WTC11 (cell line): ENCODE measurements at regions not wholly inside any gene's neighbourhood (a gene's known extent, or its start where the extent isn't known, plus 50 kb on each side); places are given as distances from the start of the nearest gene placed in this dataset.

Experiments used
- ATAC-seq: fragments of 200-7000 bp; cut with Tn5 transposase; 2 replicates; pipeline ENCODE4 v1.10.0; 2021; ENCODE audit warnings: mild to moderate bottlenecking, moderate library complexity
- CTCF ChIA-PET: fragments of 300-600 bp; sonication (Branson Sonifier 250); formaldehyde crosslinking; loops from one replicate; lab custom pipeline; 2021; ENCODE audit warnings: antibody characterized with exemption; lab: Charles Lee
- POLR2A ChIA-PET: fragments of 350-600 bp; sonication (Branson Sonifier 250); formaldehyde crosslinking; loops from one replicate; lab custom pipeline; 2021; ENCODE audit warnings: antibody characterized with exemption; lab: Charles Lee
- DNase-seq: peaks from one replicate; pipeline ENCODE4 v3.0.0; 2021; ENCODE audit warnings: low spot score
- H3K27ac Mint-ChIP-seq: 2 replicates; pipeline ENCODE4 v1.8.0; 2021; ENCODE audit warnings: mixed read lengths
- H3K27me3 Mint-ChIP-seq: 2 replicates; pipeline ENCODE4 v1.8.0; 2021; ENCODE audit warnings: low read depth, mild to moderate bottlenecking, moderate library complexity, mixed read lengths
- H3K36me3 Mint-ChIP-seq: 2 replicates; pipeline ENCODE4 v1.8.0; 2021; ENCODE audit warnings: mixed read lengths
- H3K4me1 Mint-ChIP-seq: 2 replicates; pipeline ENCODE4 v1.8.0; 2022; ENCODE audit warnings: mixed read lengths
- H3K4me3 Mint-ChIP-seq: 2 replicates; pipeline ENCODE4 v1.8.0; 2021; ENCODE audit warnings: mild to moderate bottlenecking, moderate library complexity, mixed read lengths
- H3K9me3 Mint-ChIP-seq: 2 replicates; pipeline ENCODE4 v1.8.0; 2021; ENCODE audit warnings: mixed read lengths
- AFF4 ChIP-seq: sonication (generic); formaldehyde crosslinking; IDR thresholded peaks from 2 replicates; pipeline ENCODE4 v1.8.1; 2023; ENCODE audit warnings: mild to moderate bottlenecking, missing genetic modification reagents, borderline replicate concordance
- ARID4B ChIP-seq: sonication (generic); formaldehyde crosslinking; IDR thresholded peaks from 2 replicates; pipeline ENCODE4 v1.8.0; 2023; ENCODE audit warnings: missing genetic modification reagents, mild to moderate bottlenecking, borderline replicate concordance
- ELF4 ChIP-seq: sonication (generic); formaldehyde crosslinking; IDR thresholded peaks from 2 replicates; pipeline ENCODE4 v1.8.1; 2022; ENCODE audit warnings: low read depth, mild to moderate bottlenecking, moderate library complexity, missing genetic modification reagents
- ESRRA ChIP-seq: sonication (generic); formaldehyde crosslinking; IDR thresholded peaks from 2 replicates; pipeline ENCODE4 v1.8.1; 2022; ENCODE audit warnings: mild to moderate bottlenecking, missing genetic modification reagents, borderline replicate concordance
- GRHL2 ChIP-seq: fragments of 250-450 bp; sonication (Bioruptor Pico); IDR thresholded peaks from 2 replicates; pipeline ENCODE4 v1.8.0; 2022; ENCODE audit warnings: mild to moderate bottlenecking, moderate library complexity; ENCODE audit not compliant: insufficient replicate concordance, severe bottlenecking
- HMGXB4 ChIP-seq: sonication (generic); formaldehyde crosslinking; IDR thresholded peaks from 2 replicates; pipeline ENCODE4 v1.8.1; 2023; ENCODE audit warnings: mild to moderate bottlenecking, moderate library complexity, missing genetic modification reagents
- NR1H2 ChIP-seq: sonication (generic); formaldehyde crosslinking; IDR thresholded peaks from 2 replicates; pipeline ENCODE4 v1.9.0; 2021; ENCODE audit warnings: mild to moderate bottlenecking, moderate library complexity, missing genetic modification reagents
- RELA ChIP-seq: sonication (generic); formaldehyde crosslinking; IDR thresholded peaks from 2 replicates; pipeline ENCODE4 v1.8.1; 2022; ENCODE audit warnings: missing genetic modification reagents, mild to moderate bottlenecking, borderline replicate concordance
- TEAD4 ChIP-seq: sonication (generic); formaldehyde crosslinking; IDR thresholded peaks from 2 replicates; pipeline ENCODE4 v1.8.0; 2022; ENCODE audit warnings: mild to moderate bottlenecking, missing genetic modification reagents
- ZNF263 ChIP-seq: sonication (generic); formaldehyde crosslinking; IDR thresholded peaks from 2 replicates; pipeline ENCODE4 v1.8.1; 2022; ENCODE audit warnings: low read depth, mild to moderate bottlenecking, moderate library complexity, missing genetic modification reagents
- ZNF396 ChIP-seq: fragments of 250-450 bp; sonication (Bioruptor Pico); IDR thresholded peaks from 2 replicates; pipeline ENCODE4 v1.8.0; 2021; ENCODE audit warnings: mild to moderate bottlenecking, moderate library complexity, borderline replicate concordance
- TF ChIP-seq, protein P1 (sequence below): sonication (generic); formaldehyde crosslinking; IDR thresholded peaks from 2 replicates; pipeline ENCODE4 v1.8.0; 2023; ENCODE audit warnings: mild to moderate bottlenecking, missing genetic modification reagents
- TF ChIP-seq, protein P2 (sequence below): fragments of 250-450 bp; sonication (Bioruptor Pico); IDR thresholded peaks from 2 replicates; pipeline ENCODE4 v2.1.2; 2022; ENCODE audit warnings: mild to moderate bottlenecking, moderate library complexity
- TF ChIP-seq, protein P3 (sequence below): fragments of 250-450 bp; sonication (Bioruptor Pico); IDR thresholded peaks from 2 replicates; pipeline ENCODE4 v1.9.0; 2021; ENCODE audit warnings: mild to moderate bottlenecking, borderline replicate concordance
- TF ChIP-seq, protein P4 (sequence below): sonication (generic); formaldehyde crosslinking; IDR thresholded peaks from 2 replicates; pipeline ENCODE4 v1.8.0; 2022; ENCODE audit warnings: mild to moderate bottlenecking, missing genetic modification reagents

- TF ChIP-seq, protein P1, sequence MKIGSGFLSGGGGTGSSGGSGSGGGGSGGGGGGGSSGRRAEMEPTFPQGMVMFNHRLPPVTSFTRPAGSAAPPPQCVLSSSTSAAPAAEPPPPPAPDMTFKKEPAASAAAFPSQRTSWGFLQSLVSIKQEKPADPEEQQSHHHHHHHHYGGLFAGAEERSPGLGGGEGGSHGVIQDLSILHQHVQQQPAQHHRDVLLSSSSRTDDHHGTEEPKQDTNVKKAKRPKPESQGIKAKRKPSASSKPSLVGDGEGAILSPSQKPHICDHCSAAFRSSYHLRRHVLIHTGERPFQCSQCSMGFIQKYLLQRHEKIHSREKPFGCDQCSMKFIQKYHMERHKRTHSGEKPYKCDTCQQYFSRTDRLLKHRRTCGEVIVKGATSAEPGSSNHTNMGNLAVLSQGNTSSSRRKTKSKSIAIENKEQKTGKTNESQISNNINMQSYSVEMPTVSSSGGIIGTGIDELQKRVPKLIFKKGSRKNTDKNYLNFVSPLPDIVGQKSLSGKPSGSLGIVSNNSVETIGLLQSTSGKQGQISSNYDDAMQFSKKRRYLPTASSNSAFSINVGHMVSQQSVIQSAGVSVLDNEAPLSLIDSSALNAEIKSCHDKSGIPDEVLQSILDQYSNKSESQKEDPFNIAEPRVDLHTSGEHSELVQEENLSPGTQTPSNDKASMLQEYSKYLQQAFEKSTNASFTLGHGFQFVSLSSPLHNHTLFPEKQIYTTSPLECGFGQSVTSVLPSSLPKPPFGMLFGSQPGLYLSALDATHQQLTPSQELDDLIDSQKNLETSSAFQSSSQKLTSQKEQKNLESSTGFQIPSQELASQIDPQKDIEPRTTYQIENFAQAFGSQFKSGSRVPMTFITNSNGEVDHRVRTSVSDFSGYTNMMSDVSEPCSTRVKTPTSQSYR, result no peak
- TF ChIP-seq, protein P2, sequence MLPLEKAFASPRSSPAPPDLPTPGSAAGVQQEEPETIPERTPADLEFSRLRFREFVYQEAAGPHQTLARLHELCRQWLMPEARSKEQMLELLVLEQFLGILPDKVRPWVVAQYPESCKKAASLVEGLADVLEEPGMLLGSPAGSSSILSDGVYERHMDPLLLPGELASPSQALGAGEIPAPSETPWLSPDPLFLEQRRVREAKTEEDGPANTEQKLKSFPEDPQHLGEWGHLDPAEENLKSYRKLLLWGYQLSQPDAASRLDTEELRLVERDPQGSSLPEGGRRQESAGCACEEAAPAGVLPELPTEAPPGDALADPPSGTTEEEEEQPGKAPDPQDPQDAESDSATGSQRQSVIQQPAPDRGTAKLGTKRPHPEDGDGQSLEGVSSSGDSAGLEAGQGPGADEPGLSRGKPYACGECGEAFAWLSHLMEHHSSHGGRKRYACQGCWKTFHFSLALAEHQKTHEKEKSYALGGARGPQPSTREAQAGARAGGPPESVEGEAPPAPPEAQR (CRISPR knock-in tag), result no peak
- TF ChIP-seq AFF4 (CRISPR knock-in tag) (no peak), ZNF263 (CRISPR knock-in tag) (no peak), HMGXB4 (CRISPR knock-in tag) (no peak), NR1H2 (CRISPR knock-in tag) (no peak), ESRRA (CRISPR knock-in tag) (no peak), TEAD4 (CRISPR knock-in tag) (no peak), ELF4 (CRISPR knock-in tag) (no peak)
- TF ChIP-seq, protein P3, sequence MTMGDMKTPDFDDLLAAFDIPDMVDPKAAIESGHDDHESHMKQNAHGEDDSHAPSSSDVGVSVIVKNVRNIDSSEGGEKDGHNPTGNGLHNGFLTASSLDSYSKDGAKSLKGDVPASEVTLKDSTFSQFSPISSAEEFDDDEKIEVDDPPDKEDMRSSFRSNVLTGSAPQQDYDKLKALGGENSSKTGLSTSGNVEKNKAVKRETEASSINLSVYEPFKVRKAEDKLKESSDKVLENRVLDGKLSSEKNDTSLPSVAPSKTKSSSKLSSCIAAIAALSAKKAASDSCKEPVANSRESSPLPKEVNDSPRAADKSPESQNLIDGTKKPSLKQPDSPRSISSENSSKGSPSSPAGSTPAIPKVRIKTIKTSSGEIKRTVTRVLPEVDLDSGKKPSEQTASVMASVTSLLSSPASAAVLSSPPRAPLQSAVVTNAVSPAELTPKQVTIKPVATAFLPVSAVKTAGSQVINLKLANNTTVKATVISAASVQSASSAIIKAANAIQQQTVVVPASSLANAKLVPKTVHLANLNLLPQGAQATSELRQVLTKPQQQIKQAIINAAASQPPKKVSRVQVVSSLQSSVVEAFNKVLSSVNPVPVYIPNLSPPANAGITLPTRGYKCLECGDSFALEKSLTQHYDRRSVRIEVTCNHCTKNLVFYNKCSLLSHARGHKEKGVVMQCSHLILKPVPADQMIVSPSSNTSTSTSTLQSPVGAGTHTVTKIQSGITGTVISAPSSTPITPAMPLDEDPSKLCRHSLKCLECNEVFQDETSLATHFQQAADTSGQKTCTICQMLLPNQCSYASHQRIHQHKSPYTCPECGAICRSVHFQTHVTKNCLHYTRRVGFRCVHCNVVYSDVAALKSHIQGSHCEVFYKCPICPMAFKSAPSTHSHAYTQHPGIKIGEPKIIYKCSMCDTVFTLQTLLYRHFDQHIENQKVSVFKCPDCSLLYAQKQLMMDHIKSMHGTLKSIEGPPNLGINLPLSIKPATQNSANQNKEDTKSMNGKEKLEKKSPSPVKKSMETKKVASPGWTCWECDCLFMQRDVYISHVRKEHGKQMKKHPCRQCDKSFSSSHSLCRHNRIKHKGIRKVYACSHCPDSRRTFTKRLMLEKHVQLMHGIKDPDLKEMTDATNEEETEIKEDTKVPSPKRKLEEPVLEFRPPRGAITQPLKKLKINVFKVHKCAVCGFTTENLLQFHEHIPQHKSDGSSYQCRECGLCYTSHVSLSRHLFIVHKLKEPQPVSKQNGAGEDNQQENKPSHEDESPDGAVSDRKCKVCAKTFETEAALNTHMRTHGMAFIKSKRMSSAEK (CRISPR knock-in tag), result no peak
Observed at GRCh38 chr15:37595426-37595970, 338.9 kb upstream of the TMCO5A start (continued).

GRCh38 chr15:37599156-37599555, 335.3 kb upstream of the TMCO5A start:
- no peaks in the 10 kb centered on the region for H3K36me3 Mint-ChIP-seq
- POLR2A ChIA-PET, result no interaction called here
- ATAC-seq (no peak), DNase-seq (no peak)
- H3K4me1 Mint-ChIP-seq, result no peaks in the 10 kb centered on the region
- no peak overlapping the region for H3K27ac Mint-ChIP-seq
- H3K9me3 Mint-ChIP-seq, result no peaks in the 10 kb centered on the region
- H3K4me3 Mint-ChIP-seq, result no peak overlapping the region
- no peaks in the 10 kb centered on the region for H3K27me3 Mint-ChIP-seq
- CTCF ChIA-PET, result no interaction called here
- TF ChIP-seq ARID4B (CRISPR knock-in tag), result no peak
- TF ChIP-seq, protein P4, sequence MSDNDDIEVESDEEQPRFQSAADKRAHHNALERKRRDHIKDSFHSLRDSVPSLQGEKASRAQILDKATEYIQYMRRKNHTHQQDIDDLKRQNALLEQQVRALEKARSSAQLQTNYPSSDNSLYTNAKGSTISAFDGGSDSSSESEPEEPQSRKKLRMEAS (CRISPR knock-in tag), result no peak
- no peak for TF ChIP-seq GRHL2 (CRISPR knock-in tag)
- no peak for TF ChIP-seq ESRRA (CRISPR knock-in tag)
- TF ChIP-seq RELA (CRISPR knock-in tag), result no peak
- no peak for TF ChIP-seq ZNF396 (CRISPR knock-in tag)
